ENCODE measurements at regions not wholly inside any gene's neighbourhood (a gene's known extent, or its start where the extent isn't known, plus 50 kb on each side); places are given as distances from the start of the nearest gene placed in this dataset.

DNA sequence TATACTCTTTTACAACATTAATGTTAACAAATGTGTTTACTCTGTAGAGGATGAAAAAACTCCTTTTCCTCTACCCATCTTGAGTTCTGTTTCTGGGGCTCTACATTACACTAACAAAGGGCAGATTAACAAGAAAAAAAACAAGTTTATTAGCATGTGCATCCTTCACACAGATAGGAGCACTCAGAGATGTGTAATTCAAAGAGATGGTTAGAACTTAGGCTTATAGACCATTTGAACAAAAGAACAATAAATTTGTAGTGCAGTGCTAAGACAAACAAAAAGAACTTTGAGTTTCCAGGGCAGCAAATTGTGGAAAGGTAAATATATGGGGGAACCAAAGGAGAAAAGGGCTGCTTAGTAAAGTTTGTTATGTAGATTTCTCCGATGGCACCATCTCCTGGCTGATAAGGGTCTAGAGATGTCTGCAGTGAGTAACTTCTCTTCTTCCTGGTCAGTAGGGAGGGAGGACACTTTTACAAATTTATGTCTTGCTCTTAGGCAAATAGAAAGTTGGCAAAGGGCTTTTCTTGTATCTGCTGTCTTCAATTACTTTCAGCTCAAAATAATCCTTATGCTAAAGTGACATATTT lies 1249.9 kb upstream of the TENM3 start:
- DNase-seq (ENCODE audit: extremely low read depth, low read depth), result no peak

GRCh38 chr4:180994722-180995121 lies 1248.5 kb upstream of the TENM3 start:
- TF ChIP-seq, protein P1, sequence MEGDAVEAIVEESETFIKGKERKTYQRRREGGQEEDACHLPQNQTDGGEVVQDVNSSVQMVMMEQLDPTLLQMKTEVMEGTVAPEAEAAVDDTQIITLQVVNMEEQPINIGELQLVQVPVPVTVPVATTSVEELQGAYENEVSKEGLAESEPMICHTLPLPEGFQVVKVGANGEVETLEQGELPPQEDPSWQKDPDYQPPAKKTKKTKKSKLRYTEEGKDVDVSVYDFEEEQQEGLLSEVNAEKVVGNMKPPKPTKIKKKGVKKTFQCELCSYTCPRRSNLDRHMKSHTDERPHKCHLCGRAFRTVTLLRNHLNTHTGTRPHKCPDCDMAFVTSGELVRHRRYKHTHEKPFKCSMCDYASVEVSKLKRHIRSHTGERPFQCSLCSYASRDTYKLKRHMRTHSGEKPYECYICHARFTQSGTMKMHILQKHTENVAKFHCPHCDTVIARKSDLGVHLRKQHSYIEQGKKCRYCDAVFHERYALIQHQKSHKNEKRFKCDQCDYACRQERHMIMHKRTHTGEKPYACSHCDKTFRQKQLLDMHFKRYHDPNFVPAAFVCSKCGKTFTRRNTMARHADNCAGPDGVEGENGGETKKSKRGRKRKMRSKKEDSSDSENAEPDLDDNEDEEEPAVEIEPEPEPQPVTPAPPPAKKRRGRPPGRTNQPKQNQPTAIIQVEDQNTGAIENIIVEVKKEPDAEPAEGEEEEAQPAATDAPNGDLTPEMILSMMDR (IDR thresholded peaks at IDR 0.05; ENCODE audit: low read depth, low read length), result no peak
- no peak for DNase-seq (ENCODE audit: extremely low read depth, low read depth)

More for the DNA sequence above, 1249.9 kb upstream of the TENM3 start:
- TF ChIP-seq, protein P1 (IDR thresholded peaks at IDR 0.05; ENCODE audit: low read depth, low read length), result no peak

- TF ChIP-seq, protein P1 (IDR thresholded peaks at IDR 0.05; ENCODE audit: low read depth, low read length), result no peak
- no peak for DNase-seq (ENCODE audit: extremely low read depth, low read depth)
Measured at GRCh38 chr4:180999217-180999616, 1244.0 kb upstream of the TENM3 start.

DNA sequence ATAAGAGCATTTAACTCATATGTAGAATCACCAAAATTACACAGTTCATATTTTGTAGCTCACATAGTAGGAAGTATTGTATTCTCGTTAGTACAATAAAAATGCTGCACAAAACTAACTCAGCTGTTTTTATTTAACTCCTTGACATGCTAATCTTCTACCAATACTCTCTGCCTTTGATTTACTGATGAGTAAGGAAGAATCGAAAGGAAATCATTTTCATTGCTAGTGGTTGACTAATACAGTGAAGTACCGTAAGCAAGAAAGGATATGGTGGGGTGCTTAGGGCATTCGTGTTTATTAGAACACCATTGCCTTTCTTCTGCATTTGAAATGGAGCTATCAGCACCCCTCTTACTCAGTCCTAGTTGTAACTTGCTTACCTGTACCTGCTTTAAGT lies 1239.1 kb upstream of the TENM3 start:
- TF ChIP-seq, protein P1 (IDR thresholded peaks at IDR 0.05; ENCODE audit: low read depth, low read length), result no peak
- DNase-seq (ENCODE audit: extremely low read depth, low read depth), result no peak

DNA sequence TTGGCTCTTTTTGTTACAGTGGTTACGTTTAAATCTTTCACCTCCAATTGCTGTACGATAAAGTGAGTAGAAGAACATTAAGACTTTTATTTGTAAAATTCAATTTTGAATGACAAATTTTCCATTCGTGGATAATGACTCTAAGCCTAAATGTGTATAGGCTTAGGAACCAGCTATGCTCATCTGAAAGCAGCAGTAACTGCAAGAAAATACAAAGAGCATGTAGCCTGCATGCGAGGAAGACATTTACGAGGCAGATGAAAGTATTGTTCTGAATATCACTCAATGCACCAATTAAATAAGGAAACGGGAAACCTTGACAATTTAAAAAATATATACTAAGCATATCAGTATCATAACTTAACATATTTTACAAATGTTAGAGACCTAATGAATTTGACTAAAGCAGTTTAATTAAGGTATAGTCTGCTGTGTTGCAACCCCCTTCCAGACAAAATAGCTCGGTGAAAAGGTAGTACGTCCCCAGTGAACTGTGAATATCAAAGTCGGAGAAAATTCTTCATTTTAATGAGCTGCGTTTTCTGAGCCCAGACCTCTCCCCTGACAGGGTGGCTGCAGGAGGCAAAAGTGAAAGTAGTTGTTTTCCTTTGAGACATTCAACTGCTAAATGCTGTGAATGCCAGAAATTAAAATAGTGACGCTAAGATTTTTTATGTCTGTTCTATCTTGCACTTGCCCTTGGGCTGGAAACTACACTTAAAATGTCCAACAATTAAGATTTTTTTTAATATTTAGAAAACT lies 1236.5 kb upstream of the TENM3 start:
- DNase-seq (ENCODE audit: extremely low read depth, low read depth), result no peak
- TF ChIP-seq, protein P1 (IDR thresholded peaks at IDR 0.05; ENCODE audit: low read depth, low read length), result no peak

DNA sequence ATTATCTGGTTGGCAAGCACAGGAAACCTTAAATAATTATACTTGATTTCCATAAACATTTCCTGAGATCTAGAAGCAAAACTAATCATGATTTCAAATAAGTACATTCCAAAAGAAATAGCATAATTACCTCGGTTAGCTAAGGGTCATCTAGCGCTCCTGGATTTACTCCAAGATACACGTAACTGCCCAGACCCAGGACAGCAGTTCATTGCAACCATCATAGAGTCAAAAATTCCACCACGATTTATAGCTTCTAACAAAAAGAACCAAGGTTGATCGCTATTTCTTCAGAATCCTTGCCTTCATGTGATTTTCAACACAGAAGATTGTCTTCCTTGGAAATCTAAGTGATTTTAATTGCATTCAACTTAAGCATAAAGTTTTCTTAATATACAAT lies 1235.5 kb upstream of the TENM3 start:
- TF ChIP-seq, protein P1 (IDR thresholded peaks at IDR 0.05; ENCODE audit: low read depth, low read length), result no peak
- DNase-seq (ENCODE audit: extremely low read depth, low read depth), result no peak

DNA sequence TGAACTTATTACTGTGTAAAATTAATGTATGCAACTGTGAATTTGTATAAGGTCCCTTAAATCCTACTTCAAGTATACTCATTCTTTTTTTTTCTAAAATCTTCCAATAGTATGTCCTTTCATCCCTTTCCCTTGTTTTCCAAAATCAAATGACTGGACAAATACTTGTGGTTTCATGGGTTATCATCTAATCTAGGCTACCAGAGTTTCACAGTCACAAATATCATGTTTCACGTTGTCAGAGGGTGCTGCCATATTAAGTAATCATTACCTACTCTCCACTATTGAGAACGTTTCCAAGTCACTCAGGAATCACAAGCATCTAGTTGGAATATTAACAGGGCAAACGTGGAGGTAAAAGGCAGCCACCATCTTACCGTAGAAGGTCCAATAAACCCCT lies 1235.0 kb upstream of the TENM3 start:
- no peak for DNase-seq (ENCODE audit: extremely low read depth, low read depth)

More for the DNA sequence above, 1235.0 kb upstream of the TENM3 start:
- TF ChIP-seq, protein P1 (IDR thresholded peaks at IDR 0.05; ENCODE audit: low read depth, low read length), result no peak
